Progenitor cell of endocrine pancreas (in vitro differentiated cells): ENCODE measurements at regions not wholly inside any gene's neighbourhood (a gene's known extent, or its start where the extent isn't known, plus 50 kb on each side); places are given as distances from the start of the nearest gene placed in this dataset.

Experiments used
- DNase-seq: peaks from one replicate; pipeline ENCODE4 v3.0.0; 2021; ENCODE audit warnings: low spot score; ENCODE audit not compliant: unreplicated experiment
- H3K27ac Mint-ChIP-seq: 2 replicates; pipeline ENCODE4 v1.8.0; 2021; ENCODE audit warnings: mild to moderate bottlenecking, moderate library complexity, mixed read lengths
- H3K27me3 Mint-ChIP-seq: 2 replicates; pipeline ENCODE4 v1.8.0; 2021; ENCODE audit warnings: mixed read lengths
- H3K36me3 Mint-ChIP-seq: 2 replicates; pipeline ENCODE4 v1.8.0; 2022; ENCODE audit warnings: mixed read lengths; ENCODE audit not compliant: insufficient read depth
- H3K4me1 Mint-ChIP-seq: 2 replicates; pipeline ENCODE4 v1.8.0; 2021; ENCODE audit warnings: low read depth, mixed read lengths
- H3K4me3 Mint-ChIP-seq: 2 replicates; pipeline ENCODE4 v1.8.0; 2021; ENCODE audit warnings: low read depth, mild to moderate bottlenecking, moderate library complexity, mixed read lengths
- H3K9me3 Mint-ChIP-seq: 2 replicates; pipeline ENCODE4 v1.8.0; 2021; ENCODE audit warnings: low read depth, mixed read lengths
- CTCF ChIP-seq: fragments of 200-600 bp; sonication (generic); IDR thresholded peaks from one replicate; pipeline ENCODE4 v1.5.0; 2021; ENCODE audit warnings: antibody characterized with exemption, mild to moderate bottlenecking; ENCODE audit not compliant: unreplicated experiment

GRCh38 chr4:166506051-166506450 is 633.0 kb downstream of the TLL1 start:
- H3K4me3 Mint-ChIP-seq = no peak overlapping the region
- H3K9me3 Mint-ChIP-seq = no peaks in the 10 kb centered on the region
- DNase-seq = no peak

GRCh38 chr4:166512267-166512666 is 639.2 kb downstream of the TLL1 start:
- no peaks in the 10 kb centered on the region for H3K36me3 Mint-ChIP-seq
- H3K4me3 Mint-ChIP-seq = no peak overlapping the region
- no peaks in the 10 kb centered on the region for H3K27me3 Mint-ChIP-seq
- no peak for DNase-seq
- peaks cover 6% of the 10 kb centered on the region for H3K9me3 Mint-ChIP-seq
- H3K27ac Mint-ChIP-seq = no peak overlapping the region
- no peaks in the 10 kb centered on the region for H3K4me1 Mint-ChIP-seq
- no peak for TF ChIP-seq CTCF

More at GRCh38 chr4:166506051-166506450, 633.0 kb downstream of the TLL1 start:
- no peak for TF ChIP-seq CTCF
- Mint-ChIP-seq H3K36me3 (no peaks in the 10 kb centered on the region), H3K27ac (no peak overlapping the region), H3K4me1 (no peaks in the 10 kb centered on the region), H3K27me3 (no peaks in the 10 kb centered on the region)

GRCh38 chr4:166518315-166518714 is 645.3 kb downstream of the TLL1 start:
- Mint-ChIP-seq H3K36me3 (no peaks in the 10 kb centered on the region), H3K27me3 (no peaks in the 10 kb centered on the region), H3K9me3 (peaks cover 8% of the 10 kb centered on the region), H3K4me1 (no peaks in the 10 kb centered on the region), H3K27ac (no peak overlapping the region), H3K4me3 (no peak overlapping the region)
- no peak for TF ChIP-seq CTCF
- DNase-seq = no peak

GRCh38 chr4:166518776-166519175 is 645.7 kb downstream of the TLL1 start:
- DNase-seq = no peak
- no peak overlapping the region for H3K4me3 Mint-ChIP-seq
- no peaks in the 10 kb centered on the region for H3K4me1 Mint-ChIP-seq
- H3K36me3 Mint-ChIP-seq = no peaks in the 10 kb centered on the region
- no peaks in the 10 kb centered on the region for H3K27me3 Mint-ChIP-seq
- H3K9me3 Mint-ChIP-seq = peaks cover 8% of the 10 kb centered on the region
- no peak overlapping the region for H3K27ac Mint-ChIP-seq
- TF ChIP-seq CTCF = no peak

- H3K4me3 Mint-ChIP-seq = no peak overlapping the region
- TF ChIP-seq CTCF = no peak
- no peak for DNase-seq
- peaks cover 8% of the 10 kb centered on the region for H3K9me3 Mint-ChIP-seq
- H3K27me3 Mint-ChIP-seq = no peaks in the 10 kb centered on the region
- no peaks in the 10 kb centered on the region for H3K4me1 Mint-ChIP-seq
- H3K36me3 Mint-ChIP-seq = no peaks in the 10 kb centered on the region
- no peak overlapping the region for H3K27ac Mint-ChIP-seq
Observed at GRCh38 chr4:166519774-166520173, 646.7 kb downstream of the TLL1 start.

- DNase-seq = no peak
- H3K9me3 Mint-ChIP-seq = no peaks in the 10 kb centered on the region
- H3K4me1 Mint-ChIP-seq = no peaks in the 10 kb centered on the region
- no peaks in the 10 kb centered on the region for H3K36me3 Mint-ChIP-seq
- no peak overlapping the region for H3K4me3 Mint-ChIP-seq
- H3K27me3 Mint-ChIP-seq = no peaks in the 10 kb centered on the region
- no peak for TF ChIP-seq CTCF
- no peak overlapping the region for H3K27ac Mint-ChIP-seq
Observed at GRCh38 chr4:166527500-166527899, 654.5 kb downstream of the TLL1 start.
